ENCODE measurements at regions not wholly inside any gene's neighbourhood (a gene's known extent, or its start where the extent isn't known, plus 50 kb on each side); places are given as distances from the start of the nearest gene placed in this dataset.

DNA sequence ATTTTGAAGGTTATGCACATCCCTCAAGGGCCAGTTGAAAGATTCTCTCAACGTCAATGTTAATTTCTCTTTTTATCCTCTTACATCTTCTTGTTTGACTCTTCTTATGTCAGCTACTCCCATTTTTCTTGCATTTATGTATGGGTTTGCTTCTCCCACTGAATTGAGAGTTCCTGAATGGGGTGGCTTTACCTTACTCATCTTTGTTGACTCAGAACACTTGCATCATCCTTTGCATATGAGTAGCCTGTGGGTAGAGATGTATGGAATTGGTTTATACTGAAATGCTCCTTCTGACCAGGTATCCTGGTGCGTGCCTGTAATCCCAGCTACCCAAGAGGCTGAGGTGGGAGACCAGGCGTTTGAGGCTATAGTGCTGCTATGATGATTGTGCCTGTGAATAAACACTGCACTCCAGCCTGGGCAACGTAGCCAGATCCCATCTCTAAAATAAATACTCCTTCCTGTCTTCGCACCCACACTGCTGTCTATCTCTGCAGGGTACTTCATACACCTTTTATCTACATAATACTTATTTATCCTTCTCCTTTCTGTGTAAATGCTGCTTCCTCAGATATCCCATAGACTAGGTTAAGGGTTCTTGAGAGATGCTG is 123.6 kb upstream of the DPH6 start:
- Mint-ChIP-seq H3K4me1 (ENCODE audit: insufficient read depth, unreplicated experiment) (peaks cover 12% of the 10 kb centered on the region), H3K27ac (ENCODE audit: low read depth, unreplicated experiment) (no peak overlapping the region), H3K9me3 (ENCODE audit: unreplicated experiment) (no peaks in the 10 kb centered on the region), H3K4me3 (ENCODE audit: unreplicated experiment) (no peak overlapping the region), H3K27me3 (ENCODE audit: insufficient read depth, unreplicated experiment) (no peaks in the 10 kb centered on the region), H3K36me3 (ENCODE audit: insufficient read depth, unreplicated experiment) (peaks cover 6% of the 10 kb centered on the region)
- ChIA-PET POLR2A (no interaction called here), CTCF (interaction anchor here (1.4 kb wide), 1 partner anchor 82 kb away, joined by 4 read pairs; no protein-coding TSS in a partner anchor)
- TF ChIP-seq, protein P1, sequence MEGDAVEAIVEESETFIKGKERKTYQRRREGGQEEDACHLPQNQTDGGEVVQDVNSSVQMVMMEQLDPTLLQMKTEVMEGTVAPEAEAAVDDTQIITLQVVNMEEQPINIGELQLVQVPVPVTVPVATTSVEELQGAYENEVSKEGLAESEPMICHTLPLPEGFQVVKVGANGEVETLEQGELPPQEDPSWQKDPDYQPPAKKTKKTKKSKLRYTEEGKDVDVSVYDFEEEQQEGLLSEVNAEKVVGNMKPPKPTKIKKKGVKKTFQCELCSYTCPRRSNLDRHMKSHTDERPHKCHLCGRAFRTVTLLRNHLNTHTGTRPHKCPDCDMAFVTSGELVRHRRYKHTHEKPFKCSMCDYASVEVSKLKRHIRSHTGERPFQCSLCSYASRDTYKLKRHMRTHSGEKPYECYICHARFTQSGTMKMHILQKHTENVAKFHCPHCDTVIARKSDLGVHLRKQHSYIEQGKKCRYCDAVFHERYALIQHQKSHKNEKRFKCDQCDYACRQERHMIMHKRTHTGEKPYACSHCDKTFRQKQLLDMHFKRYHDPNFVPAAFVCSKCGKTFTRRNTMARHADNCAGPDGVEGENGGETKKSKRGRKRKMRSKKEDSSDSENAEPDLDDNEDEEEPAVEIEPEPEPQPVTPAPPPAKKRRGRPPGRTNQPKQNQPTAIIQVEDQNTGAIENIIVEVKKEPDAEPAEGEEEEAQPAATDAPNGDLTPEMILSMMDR (IDR thresholded peaks at IDR 0.05; ENCODE audit: unreplicated experiment): no peak
- peak; percentile 60 for DNase-seq (ENCODE audit: unreplicated experiment)
- intact Hi-C loops (cut with micrococcal nuclease): loop anchor here (1.0 kb wide), 1 partner anchor 37 kb away; no protein-coding TSS in a partner anchor
- BruUV-seq (replicated peaks): no TSS peak

DNA sequence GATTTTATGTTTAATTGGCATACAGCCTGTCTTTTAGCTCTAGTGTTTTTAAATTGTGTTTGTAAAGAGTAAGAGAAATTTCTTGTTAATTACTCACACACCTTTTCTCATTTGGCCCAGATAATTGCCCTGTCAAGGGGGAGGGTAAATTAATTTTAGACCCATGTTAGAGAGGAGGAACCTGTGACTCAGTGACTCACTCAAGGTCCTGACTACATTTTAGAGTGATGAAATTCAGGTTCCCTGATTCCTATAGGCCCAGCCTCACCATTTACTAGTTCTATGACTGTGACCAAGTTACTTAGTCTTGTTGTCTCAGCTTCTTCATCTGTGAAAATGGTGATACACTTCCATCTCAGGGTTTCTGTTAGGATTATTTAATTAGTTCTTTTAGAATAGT is 125.2 kb upstream of the DPH6 start:
- H3K9me3 Mint-ChIP-seq (ENCODE audit: unreplicated experiment): no peaks in the 10 kb centered on the region
- POLR2A ChIA-PET: interaction anchor here (0.6 to 0.8 kb wide), 2 partner anchors 25 to 234 kb away, joined by 3 read pairs; no protein-coding TSS in a partner anchor
- CTCF ChIA-PET: interaction anchor here (0.6 to 1.4 kb wide), 3 partner anchors 50 to 80 kb away, joined by 3 to 6 read pairs (median 4); no protein-coding TSS in a partner anchor
- no peak overlapping the region for H3K4me3 Mint-ChIP-seq (ENCODE audit: unreplicated experiment)
- H3K36me3 Mint-ChIP-seq (ENCODE audit: insufficient read depth, unreplicated experiment): peaks cover 6% of the 10 kb centered on the region
- H3K27me3 Mint-ChIP-seq (ENCODE audit: insufficient read depth, unreplicated experiment): no peaks in the 10 kb centered on the region
- intact Hi-C loops (cut with micrococcal nuclease): no loop called here
- TF ChIP-seq, protein P1 (IDR thresholded peaks at IDR 0.05; ENCODE audit: unreplicated experiment): no peak
- H3K27ac Mint-ChIP-seq (ENCODE audit: low read depth, unreplicated experiment): peak overlapping the region; percentile 71
- peaks cover 17% of the 10 kb centered on the region for H3K4me1 Mint-ChIP-seq (ENCODE audit: insufficient read depth, unreplicated experiment)
- no TSS peak for BruUV-seq (replicated peaks)
- peak; percentile 42 for DNase-seq (ENCODE audit: unreplicated experiment)

DNA sequence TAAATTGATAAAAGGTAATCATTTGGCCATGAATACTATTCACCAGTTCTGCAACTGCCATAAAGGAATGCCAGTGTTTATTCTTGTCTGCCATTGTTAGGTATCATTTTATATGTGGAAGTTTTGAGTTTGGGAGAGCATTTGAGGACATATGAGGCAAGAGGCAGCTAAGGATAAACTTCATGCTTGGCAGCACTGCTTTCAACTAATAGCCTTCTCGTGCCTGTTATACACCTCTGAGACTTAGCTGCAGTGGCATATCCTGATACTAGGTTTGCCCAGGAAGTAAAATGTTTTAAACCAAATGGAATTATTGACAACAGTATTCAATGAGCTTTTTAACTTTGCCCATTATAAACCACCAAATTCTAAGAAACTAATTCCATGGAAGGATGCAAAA is 126.0 kb upstream of the DPH6 start:
- ChIA-PET CTCF (interaction anchor here (1.0 kb wide), 1 partner anchor 10 kb away, joined by 3 read pairs; no protein-coding TSS in a partner anchor), POLR2A (no interaction called here)
- intact Hi-C loops (cut with micrococcal nuclease): no loop called here
- H3K36me3 Mint-ChIP-seq (ENCODE audit: insufficient read depth, unreplicated experiment): peaks cover 6% of the 10 kb centered on the region
- BruUV-seq (replicated peaks): no TSS peak
- H3K27ac Mint-ChIP-seq (ENCODE audit: low read depth, unreplicated experiment): no peak overlapping the region
- H3K4me3 Mint-ChIP-seq (ENCODE audit: unreplicated experiment): no peak overlapping the region
- no peak for DNase-seq (ENCODE audit: unreplicated experiment)
- H3K27me3 Mint-ChIP-seq (ENCODE audit: insufficient read depth, unreplicated experiment): no peaks in the 10 kb centered on the region
- peaks cover 17% of the 10 kb centered on the region for H3K4me1 Mint-ChIP-seq (ENCODE audit: insufficient read depth, unreplicated experiment)
- no peaks in the 10 kb centered on the region for H3K9me3 Mint-ChIP-seq (ENCODE audit: unreplicated experiment)
- TF ChIP-seq, protein P1 (IDR thresholded peaks at IDR 0.05; ENCODE audit: unreplicated experiment): no peak

DNA sequence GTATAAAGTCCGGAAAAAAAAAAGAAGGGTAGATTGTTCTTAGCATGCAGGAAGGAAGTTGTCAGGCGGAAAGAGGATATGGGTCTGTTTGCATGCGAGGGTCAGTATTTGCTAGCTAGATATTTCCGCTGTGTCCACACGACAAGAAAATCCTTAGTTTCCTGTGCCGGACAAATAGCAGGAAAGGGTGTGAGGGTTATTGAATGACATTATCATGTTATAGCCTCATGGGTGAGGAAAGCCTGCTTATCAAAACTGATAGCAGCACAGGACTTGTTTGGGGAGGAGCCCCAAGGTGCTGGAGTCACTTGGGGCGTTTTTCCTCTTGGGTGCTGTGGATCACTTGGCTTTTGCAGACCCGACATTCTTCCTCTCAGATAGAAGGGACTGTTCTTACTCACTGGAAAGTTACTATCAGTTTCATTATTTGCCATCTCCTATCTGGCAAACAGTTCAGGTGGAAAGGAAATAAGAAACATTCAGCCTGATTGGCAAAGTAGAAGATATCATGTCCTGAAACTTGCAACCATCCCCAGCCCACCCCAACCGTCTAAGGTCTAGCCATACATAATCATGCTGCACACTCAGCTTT is 127.2 kb upstream of the DPH6 start:
- no peak overlapping the region for H3K4me3 Mint-ChIP-seq (ENCODE audit: unreplicated experiment)
- no peaks in the 10 kb centered on the region for H3K27me3 Mint-ChIP-seq (ENCODE audit: insufficient read depth, unreplicated experiment)
- no peak overlapping the region for H3K27ac Mint-ChIP-seq (ENCODE audit: low read depth, unreplicated experiment)
- H3K4me1 Mint-ChIP-seq (ENCODE audit: insufficient read depth, unreplicated experiment): peaks cover 17% of the 10 kb centered on the region
- H3K36me3 Mint-ChIP-seq (ENCODE audit: insufficient read depth, unreplicated experiment): peaks cover 6% of the 10 kb centered on the region
- intact Hi-C loops (cut with micrococcal nuclease): no loop called here
- no peak for DNase-seq (ENCODE audit: unreplicated experiment)
- TF ChIP-seq, protein P1 (IDR thresholded peaks at IDR 0.05; ENCODE audit: unreplicated experiment): no peak
- ChIA-PET POLR2A (no interaction called here), CTCF (interaction anchor here (0.7 to 1.0 kb wide), 3 partner anchors 9 to 502 kb away, joined by 3 read pairs; no protein-coding TSS in a partner anchor)
- no TSS peak for BruUV-seq (replicated peaks)
- no peaks in the 10 kb centered on the region for H3K9me3 Mint-ChIP-seq (ENCODE audit: unreplicated experiment)

Measured in MCF 10A (cell line).